ENCODE measurements at regions not wholly inside any gene's neighbourhood (a gene's known extent, or its start where the extent isn't known, plus 50 kb on each side); places are given as distances from the start of the nearest gene placed in this dataset.

DNA sequence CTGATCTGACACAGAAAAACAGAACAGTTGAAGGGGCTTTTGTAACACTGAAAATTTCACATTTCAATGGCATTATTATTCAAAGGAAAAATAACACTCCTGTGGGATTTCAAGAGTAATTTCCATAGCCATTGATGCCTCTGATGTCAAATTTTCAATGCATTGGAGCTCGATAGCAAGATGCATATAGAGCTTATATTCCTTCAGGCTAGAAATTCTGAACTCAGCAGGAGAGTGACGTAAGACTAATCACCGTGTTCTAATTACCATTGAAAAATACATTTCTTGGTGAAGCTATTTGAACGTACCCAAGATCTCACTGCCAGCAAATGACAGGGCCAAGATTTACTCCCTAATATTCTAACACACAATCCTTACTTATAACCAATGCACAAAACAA lies 854.1 kb upstream of the TMEM132C start:
- no peak for TF ChIP-seq POLR2A (IDR thresholded peaks at IDR 0.05)
- TF ChIP-seq POLR2AphosphoS5 (IDR thresholded peaks at IDR 0.05) = no peak
- TF ChIP-seq, protein P1, sequence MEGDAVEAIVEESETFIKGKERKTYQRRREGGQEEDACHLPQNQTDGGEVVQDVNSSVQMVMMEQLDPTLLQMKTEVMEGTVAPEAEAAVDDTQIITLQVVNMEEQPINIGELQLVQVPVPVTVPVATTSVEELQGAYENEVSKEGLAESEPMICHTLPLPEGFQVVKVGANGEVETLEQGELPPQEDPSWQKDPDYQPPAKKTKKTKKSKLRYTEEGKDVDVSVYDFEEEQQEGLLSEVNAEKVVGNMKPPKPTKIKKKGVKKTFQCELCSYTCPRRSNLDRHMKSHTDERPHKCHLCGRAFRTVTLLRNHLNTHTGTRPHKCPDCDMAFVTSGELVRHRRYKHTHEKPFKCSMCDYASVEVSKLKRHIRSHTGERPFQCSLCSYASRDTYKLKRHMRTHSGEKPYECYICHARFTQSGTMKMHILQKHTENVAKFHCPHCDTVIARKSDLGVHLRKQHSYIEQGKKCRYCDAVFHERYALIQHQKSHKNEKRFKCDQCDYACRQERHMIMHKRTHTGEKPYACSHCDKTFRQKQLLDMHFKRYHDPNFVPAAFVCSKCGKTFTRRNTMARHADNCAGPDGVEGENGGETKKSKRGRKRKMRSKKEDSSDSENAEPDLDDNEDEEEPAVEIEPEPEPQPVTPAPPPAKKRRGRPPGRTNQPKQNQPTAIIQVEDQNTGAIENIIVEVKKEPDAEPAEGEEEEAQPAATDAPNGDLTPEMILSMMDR (IDR thresholded peaks at IDR 0.05) = no peak

All from prostate gland (tissue), 2 donors.